NCI-H774 (cell line): ENCODE measurements at regions not wholly inside any gene's neighbourhood (a gene's known extent, or its start where the extent isn't known, plus 50 kb on each side); places are given as distances from the start of the nearest gene placed in this dataset.

Experiments used
- DNase-seq: peaks from one replicate; lab custom pipeline; 2025; lab: John Stamatoyannopoulos, UW

- DNase-seq, result no peak
Measured at GRCh38 chr5:74258314-74258665, 382.2 kb downstream of the ENC1 start.

DNA sequence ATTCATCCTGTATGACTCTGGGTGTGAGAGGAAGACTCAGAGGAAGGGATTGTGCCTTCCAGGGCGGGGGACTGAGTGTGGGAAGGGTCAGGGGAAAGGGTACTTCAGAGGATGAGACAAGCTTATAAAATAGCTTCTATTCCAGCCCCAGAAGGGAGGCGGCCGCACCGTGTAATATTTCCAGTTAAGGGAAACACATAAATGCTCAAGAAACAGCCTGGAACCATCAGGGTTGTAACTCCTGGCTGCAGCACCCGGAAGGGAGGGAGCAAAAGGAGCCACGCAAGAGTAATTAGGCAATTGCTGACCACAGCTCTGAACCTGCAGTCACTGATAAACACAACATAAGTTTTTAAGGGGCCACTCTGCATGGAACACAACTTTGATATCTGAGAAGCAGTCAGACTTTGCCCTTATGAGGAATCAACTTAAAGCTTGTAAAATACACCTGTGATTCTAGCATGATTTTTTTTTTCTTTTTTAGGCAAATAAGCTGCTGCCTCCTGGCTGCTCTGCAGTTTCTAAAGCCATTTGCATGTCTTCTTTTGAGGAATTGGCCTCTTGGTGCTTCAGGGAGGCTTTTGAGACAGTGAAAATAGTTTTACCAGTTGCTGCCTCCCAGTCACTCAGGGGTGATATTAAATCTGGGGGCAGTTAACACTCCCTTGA, 382.7 kb downstream of the ENC1 start:
- DNase-seq, result no peak

GRCh38 chr5:74257060-74257527, 383.4 kb downstream of the ENC1 start:
- no peak for DNase-seq

DNA sequence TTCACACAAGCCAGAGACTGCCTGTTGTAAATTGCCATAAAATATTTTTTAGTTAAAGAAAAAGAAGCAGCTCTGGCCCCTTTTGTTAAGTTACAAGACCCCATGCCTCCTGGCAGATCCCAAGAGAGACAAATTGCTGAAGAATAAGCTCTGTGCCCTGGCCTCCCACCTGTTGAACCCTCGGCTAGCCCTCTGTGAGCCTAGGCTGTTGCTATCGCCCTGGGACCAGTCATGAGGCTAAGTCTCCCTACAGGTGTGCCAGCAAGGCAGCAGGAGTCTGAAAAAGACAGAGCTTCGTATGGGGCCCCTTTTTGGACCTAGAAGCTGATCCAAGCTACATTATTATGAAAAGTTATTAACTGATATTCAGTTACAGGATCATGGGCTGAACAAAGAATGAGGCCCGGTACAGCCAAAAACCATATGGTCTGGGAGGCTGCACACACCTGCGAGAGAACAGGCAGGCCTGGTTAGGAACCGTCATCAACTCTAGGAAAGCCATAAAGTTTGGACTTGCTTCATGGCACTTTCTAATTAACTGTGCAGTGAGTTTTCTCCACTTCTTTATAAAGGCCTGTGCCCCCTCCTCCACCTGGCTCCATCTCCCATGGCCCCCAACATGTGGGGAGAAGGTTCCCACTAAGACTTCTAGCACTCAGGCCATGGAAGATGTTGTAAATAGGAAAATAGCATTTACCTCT, 384.7 kb downstream of the ENC1 start:
- no peak for DNase-seq

GRCh38 chr5:74254257-74254656, 386.3 kb downstream of the ENC1 start:
- no peak for DNase-seq

- DNase-seq, result no peak
Measured at GRCh38 chr5:74252044-74252443, 388.5 kb downstream of the ENC1 start.

- peak; percentile 38 for DNase-seq
Measured at GRCh38 chr5:74251141-74252035, 389.1 kb downstream of the ENC1 start.

DNA sequence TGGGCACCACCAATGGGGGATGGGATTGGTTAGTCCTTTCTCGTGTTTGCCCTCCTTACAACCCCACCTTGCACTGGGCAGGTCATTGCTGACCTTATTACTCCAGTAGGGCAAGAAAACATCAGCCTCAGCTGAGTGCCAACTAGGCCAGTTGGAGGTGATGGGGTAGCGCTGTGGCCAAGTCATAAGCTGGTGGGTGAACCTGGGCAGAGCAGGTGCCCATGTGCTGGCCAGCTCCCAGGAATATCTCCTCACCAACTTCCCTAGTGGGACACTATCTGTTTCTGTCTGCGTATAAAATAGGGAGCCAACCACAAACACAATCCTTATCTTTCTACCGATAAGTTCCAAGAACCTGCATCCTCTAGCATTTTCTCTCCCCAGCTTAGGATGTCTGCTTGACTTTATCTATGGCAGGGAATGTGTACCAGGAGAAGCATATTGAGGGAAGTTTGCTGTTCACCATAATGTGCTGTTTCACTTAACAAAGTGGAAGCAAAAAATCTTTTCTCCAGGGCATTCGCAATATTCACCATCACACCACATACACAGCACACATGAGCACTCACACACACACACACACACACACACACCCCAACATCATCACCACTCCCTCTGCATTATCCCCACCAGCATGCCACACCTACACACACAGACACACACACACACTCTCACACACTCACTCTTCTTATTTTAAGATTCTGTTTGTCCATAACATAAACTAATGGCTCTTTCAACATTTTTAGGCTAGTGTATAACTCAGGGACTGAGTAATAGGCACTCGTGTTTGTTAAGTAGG, 390.0 kb downstream of the ENC1 start:
- no peak for DNase-seq

- DNase-seq, result no peak
Measured at GRCh38 chr5:74248576-74248975, 392.0 kb downstream of the ENC1 start.

- DNase-seq, result no peak
Measured at GRCh38 chr5:74244406-74244805, 396.1 kb downstream of the ENC1 start.

- no peak for DNase-seq
Measured at GRCh38 chr5:74243634-74244033, 396.9 kb downstream of the ENC1 start.

DNA sequence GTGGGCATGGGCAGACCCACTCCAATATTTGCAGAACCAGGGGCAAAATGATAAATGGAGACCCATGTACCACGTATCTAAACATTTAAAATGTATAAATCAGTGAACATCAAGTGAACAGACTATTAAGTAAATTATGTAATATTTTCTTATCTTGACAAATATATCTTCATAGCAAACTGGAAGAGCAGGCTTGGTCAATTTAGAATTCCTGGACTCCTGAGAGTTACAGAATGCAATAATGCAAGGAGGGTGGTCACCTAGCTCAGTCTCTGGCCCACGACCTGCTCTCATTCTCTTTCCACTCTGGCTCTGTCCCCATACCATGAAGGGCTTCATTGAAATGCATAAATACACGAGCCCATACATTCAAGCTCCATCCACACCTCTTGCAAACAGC, 398.0 kb downstream of the ENC1 start:
- no peak for DNase-seq

DNA sequence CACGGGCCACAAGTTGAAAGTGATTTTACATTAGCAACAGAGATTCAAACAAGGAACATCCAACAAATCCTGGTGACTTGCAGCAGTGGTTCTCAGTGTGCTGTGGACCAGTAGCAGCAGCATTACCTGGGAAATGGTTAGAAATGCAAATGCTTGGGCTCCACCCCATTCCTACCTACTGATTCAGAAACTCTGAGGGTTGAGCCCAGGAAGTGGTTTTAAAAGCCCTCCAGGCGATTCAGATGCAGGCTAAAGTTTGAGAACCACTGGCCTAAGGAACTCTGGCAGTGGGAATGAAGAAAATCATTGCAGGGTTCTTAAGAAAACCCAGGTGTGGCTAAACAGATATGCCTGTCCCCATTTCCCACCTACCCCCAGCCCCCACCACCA, 398.8 kb downstream of the ENC1 start:
- DNase-seq, result no peak

GRCh38 chr5:74240783-74241750, 399.5 kb downstream of the ENC1 start:
- no peak for DNase-seq

- no peak for DNase-seq
Measured at GRCh38 chr5:74239261-74239660, 401.3 kb downstream of the ENC1 start.

- DNase-seq, result no peak
Measured at GRCh38 chr5:74237571-74238145, 402.9 kb downstream of the ENC1 start.

DNA sequence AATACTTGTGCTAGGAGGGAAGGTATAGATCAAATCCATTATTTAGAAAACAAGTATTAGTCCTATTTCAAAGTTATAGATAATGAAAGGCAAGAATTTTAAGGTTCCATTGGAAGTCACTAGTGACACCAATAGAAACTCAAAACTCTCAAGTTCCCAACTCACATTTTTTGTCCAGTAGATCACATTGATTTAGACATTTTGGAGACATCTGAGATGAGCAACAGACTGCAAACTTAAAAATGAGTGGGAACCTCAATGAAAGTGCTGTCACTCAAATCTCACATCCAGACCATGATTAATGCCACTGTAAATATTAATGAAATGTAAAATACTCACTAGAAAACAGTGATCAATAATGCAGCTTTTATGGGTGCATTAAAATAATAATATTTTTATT, 405.0 kb downstream of the ENC1 start:
- no peak for DNase-seq

DNA sequence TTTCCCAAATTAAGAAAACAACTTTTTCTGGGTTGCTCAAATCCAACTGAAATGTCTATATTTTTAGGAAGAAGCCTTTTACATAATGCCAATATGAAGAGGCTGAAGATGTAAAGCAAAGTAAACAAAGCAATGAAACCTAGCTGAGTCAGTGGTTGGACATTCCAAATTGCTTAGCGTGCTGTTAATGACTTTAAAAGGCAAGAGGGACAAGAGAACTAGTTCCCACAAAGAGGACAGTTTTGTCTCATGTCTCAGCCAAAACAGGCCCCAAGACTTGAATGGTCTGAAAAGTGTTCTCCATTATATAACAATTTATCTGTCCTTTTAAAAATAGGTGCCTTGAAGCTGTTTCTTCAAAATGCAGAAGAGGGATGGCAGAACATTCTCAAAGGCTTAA, 407.0 kb downstream of the ENC1 start:
- DNase-seq, result no peak

- no peak for DNase-seq
Measured at GRCh38 chr5:74233091-74233490, 407.4 kb downstream of the ENC1 start.

GRCh38 chr5:74232276-74232675, 408.3 kb downstream of the ENC1 start:
- DNase-seq, result no peak
